HCT116 (cell line): ENCODE measurements at regions not wholly inside any gene's neighbourhood (a gene's known extent, or its start where the extent isn't known, plus 50 kb on each side); places are given as distances from the start of the nearest gene placed in this dataset.

Source experiments
- ATAC-seq: fragments of 200-7000 bp; cut with Tn5 transposase; 2 replicates; pipeline ENCODE4 v1.9.1; 2020; ENCODE audit warnings: mild to moderate bottlenecking, moderate library complexity
- BruUV-seq: library from RNA; stranded (reverse); fragments of 400-500 nt; replicated peaks from 2 replicates; lab custom pipeline; 2021; lab: Mats Ljungman, UMichigan
- CTCF ChIA-PET: fragments of 300-600 bp; sonication (Branson Sonifier 250); formaldehyde crosslinking; loops from one replicate; lab custom pipeline; 2021; ENCODE audit warnings: antibody characterized with exemption; lab: Charles Lee
- POLR2A ChIA-PET: fragments of 300-600, 350-600 bp; sonication (Branson Sonifier 250); formaldehyde crosslinking; loops from one replicate; lab custom pipeline; 2021; ENCODE audit warnings: antibody characterized with exemption; lab: Charles Lee
- RAD21 ChIA-PET, 2 experiments: fragments of 300-600 bp; sonication (Branson Sonifier 250); formaldehyde crosslinking; loops; one replicate each; lab custom pipeline; 2023; ENCODE audit warnings: low total read pairs in 2 of 2; ENCODE audit not compliant: uncharacterized antibody in 2 of 2, unreplicated experiment in 2 of 2, low non-redundant PET in 1 of 2; lab: Charles Lee
- DNase-seq: peaks from one replicate; pipeline ENCODE4 v3.0.0-alpha.2; 2010; ENCODE audit warnings: low read depth, low spot score
- H2AFZ ChIP-seq: fragments of 200-600 bp; shearing (Covaris generic), sonication (generic); 2 replicates; pipeline ENCODE4 v1.6.1; 2017; ENCODE audit warnings: low read depth, mixed run types, mixed read lengths, antibody characterized with exemption, low read length; ENCODE audit not compliant: poor library complexity, severe bottlenecking
- H3K27ac ChIP-seq: 2 replicates; pipeline ENCODE4 v1.5.1; 2012; ENCODE audit warnings: low read depth, low read length
- H3K27me3 ChIP-seq: fragments of 200-600 bp; sonication (generic); 2 replicates; pipeline ENCODE4 v1.6.1; 2016; ENCODE audit warnings: mixed run types, low read length, mixed read lengths; ENCODE audit not compliant: insufficient read depth
- H3K36me3 ChIP-seq, 2 experiments: fragments of 200-500 bp in 1 of 2; fragments of 200-600 bp in 1 of 2; sonication (Bioruptor generic) in 1 of 2; sonication (generic) in 1 of 2; 2 replicates each; pipeline versions ENCODE4 v1.5.1 to v1.6.1; 2014 to 2016; ENCODE audit warnings: low read length in 2 of 2, inconsistent platforms in 1 of 2, mixed read lengths in 1 of 2, mixed run types in 1 of 2; ENCODE audit not compliant: insufficient read depth in 2 of 2, control insufficient read depth in 1 of 2
- H3K4me1 ChIP-seq, 2 experiments: fragments of 200-600 bp in 1 of 2; sonication (generic) in 1 of 2; 2 replicates each; pipeline versions ENCODE4 v1.5.1 to v1.6.1; 2012 to 2017; ENCODE audit warnings: low read length in 2 of 2, inconsistent platforms in 1 of 2, mild to moderate bottlenecking in 1 of 2, mixed read lengths in 1 of 2, mixed run types in 1 of 2, moderate library complexity in 1 of 2; ENCODE audit not compliant: insufficient read depth in 2 of 2, control insufficient read depth in 1 of 2
- H3K4me2 ChIP-seq: fragments of 200-600 bp; sonication (generic); 2 replicates; pipeline ENCODE4 v1.6.1; 2017; ENCODE audit warnings: mixed run types, low read length, mixed read lengths
- H3K4me3 ChIP-seq, 2 experiments: fragments of 200-600 bp in 1 of 2; sonication (generic) in 1 of 2; replicated peaks in 1 of 2; 2 replicates each; pipeline ENCODE4 v1.5.1; 2011 to 2016; ENCODE audit warnings: low read length in 2 of 2, control low read depth in 1 of 2, low read depth in 1 of 2, mild to moderate bottlenecking in 1 of 2, mixed read lengths in 1 of 2, mixed run types in 1 of 2
- H3K79me2 ChIP-seq: fragments of 200-600 bp; sonication (generic); 2 replicates; pipeline ENCODE4 v1.6.1; 2017; ENCODE audit warnings: mild to moderate bottlenecking, mixed run types, low read length, moderate library complexity, mixed read lengths; ENCODE audit not compliant: insufficient read depth
- H3K9ac ChIP-seq: fragments of 200-600 bp; sonication (generic); 2 replicates; pipeline ENCODE4 v1.6.1; 2016; ENCODE audit warnings: low read length, mixed read lengths
- H3K9me2 ChIP-seq: fragments of 200-600 bp; sonication (generic), shearing (Covaris generic); 2 replicates; pipeline ENCODE4 v1.6.1; 2017; ENCODE audit warnings: mixed run types, mild to moderate bottlenecking, moderate library complexity; ENCODE audit not compliant: insufficient read depth
- H3K9me3 ChIP-seq, 2 experiments: fragments of 200-500 bp in 1 of 2; fragments of 200-600 bp in 1 of 2; sonication (Bioruptor generic) in 1 of 2; sonication (generic) in 1 of 2; 2 replicates each; pipeline ENCODE4 v1.6.1; 2014 to 2017; ENCODE audit warnings: low read length in 2 of 2, mixed read lengths in 2 of 2, inconsistent platforms in 1 of 2, low read depth in 1 of 2, mild to moderate bottlenecking in 1 of 2, mixed run types in 1 of 2, moderate library complexity in 1 of 2; ENCODE audit not compliant: control insufficient read depth in 1 of 2, insufficient read depth in 1 of 2
- H4K20me1 ChIP-seq: fragments of 200-600 bp; sonication (generic), shearing (Covaris generic); 2 replicates; pipeline ENCODE4 v1.6.1; 2017; ENCODE audit warnings: mixed run types, mild to moderate bottlenecking, moderate library complexity; ENCODE audit not compliant: insufficient read depth
- EZH2 ChIP-seq: fragments of 200-600 bp; sonication (generic); IDR thresholded peaks from 2 replicates; pipeline ENCODE4 v1.6.1; 2017; ENCODE audit warnings: antibody characterized with exemption, mixed run types
- MAX ChIP-seq: IDR thresholded peaks from 2 replicates; pipeline ENCODE4 v1.6.1; 2012
- SP1 ChIP-seq: IDR thresholded peaks from 2 replicates; pipeline ENCODE4 v1.6.1; 2012; ENCODE audit warnings: low read depth
- SRF ChIP-seq: IDR thresholded peaks from 2 replicates; pipeline ENCODE4 v1.6.1; 2012; ENCODE audit warnings: low read depth
- TCF7L2 ChIP-seq: IDR thresholded peaks from 2 replicates; pipeline ENCODE4 v1.7.0; 2011; ENCODE audit warnings: borderline replicate concordance, inconsistent platforms; ENCODE audit not compliant: insufficient read depth, insufficient read length; ENCODE audit errors: extremely low read depth
- ZBTB33 ChIP-seq: IDR thresholded peaks from 2 replicates; pipeline ENCODE4 v1.6.1; 2011; ENCODE audit warnings: mild to moderate bottlenecking, low read length, moderate library complexity; ENCODE audit not compliant: insufficient replicate concordance; ENCODE audit errors: extremely low read depth
- ZNF274 ChIP-seq: fragments of 200-500 bp; sonication (Bioruptor generic); IDR thresholded peaks from 2 replicates; pipeline ENCODE4 v1.6.1; 2014; ENCODE audit warnings: mild to moderate bottlenecking, low read depth, low read length, inconsistent platforms
- intact Hi-C: fragments of 100-400 bp; cut with micrococcal nuclease; formaldehyde crosslinking; loops from 2 replicates; pipeline ENCODE4 v1.10.0; 2022

GRCh38 chr14:89620436-89620835 is 203.4 kb upstream of the FOXN3 start:
- BruUV-seq, result no TSS peak
- ChIA-PET CTCF (no interaction called here), POLR2A (no interaction called here), RAD21 (no interaction called here)
- Histone ChIP-seq H3K4me1 (peaks cover 7 to 14% of the 10 kb centered on the region in 2 experiments; a peak in 3 of 4 replicates), H3K9ac (no peak overlapping the region), H3K9me3 (no peaks in the 10 kb centered on the region), H2AFZ (no peak overlapping the region), H3K9me2 (no peaks in the 10 kb centered on the region), H3K27me3 (peaks cover 2% of the 10 kb centered on the region; the same call in 1 of the 2 replicates), H3K4me2 (no peak overlapping the region), H3K79me2 (no peaks in the 10 kb centered on the region)
- ATAC-seq, result no peak
- DNase-seq, result no peak
- TF ChIP-seq ZBTB33, result no peak
- TF ChIP-seq MAX, result no peak
- no peak for TF ChIP-seq SP1
- TF ChIP-seq ZNF274, result no peak
- no peak for TF ChIP-seq EZH2
- TF ChIP-seq SRF, result no peak
- TF ChIP-seq TCF7L2, result no peak
- TF ChIP-seq, all 23 proteins: peak for 0
- intact Hi-C loops, result loop anchor here (5.0 kb wide), 1 partner anchor 588 kb away; no protein-coding TSS in a partner anchor
- H4K20me1 ChIP-seq, result no peaks in the 10 kb centered on the region
- no peak overlapping the region for H3K27ac ChIP-seq
- H3K36me3 ChIP-seq, result no peaks in the 10 kb centered on the region
- H3K4me3 ChIP-seq, result no peak overlapping the region
